Inflammatory macrophage (primary cell): ENCODE measurements at regions not wholly inside any gene's neighbourhood (a gene's known extent, or its start where the extent isn't known, plus 50 kb on each side); places are given as distances from the start of the nearest gene placed in this dataset.

Experiments
- DNase-seq, 2 donors: peaks; one replicate each; pipeline ENCODE4 v3.0.0-alpha.2; 2020 to 2022

- no peak for DNase-seq
These were observed 221.5 kb downstream of the IRF8 start for GRCh38 chr16:86120201-86121192.

GRCh38 chr16:86121374-86122010 is 222.5 kb downstream of the IRF8 start:
- DNase-seq, result no peak

GRCh38 chr16:86122681-86123342 is 223.8 kb downstream of the IRF8 start:
- DNase-seq, result no peak

- DNase-seq, result no peak
These were observed 225.4 kb downstream of the IRF8 start for GRCh38 chr16:86124321-86124720.

- DNase-seq, result no peak
These were observed 227.9 kb downstream of the IRF8 start for GRCh38 chr16:86126891-86127290.

- DNase-seq, result no peak
These were observed 228.4 kb downstream of the IRF8 start for GRCh38 chr16:86127366-86127765.

GRCh38 chr16:86128246-86128645 is 229.3 kb downstream of the IRF8 start:
- DNase-seq, result no peak

- no peak for DNase-seq
These were observed 230.6 kb downstream of the IRF8 start for GRCh38 chr16:86129541-86129940.

GRCh38 chr16:86133377-86133776 is 234.4 kb downstream of the IRF8 start:
- DNase-seq, result no peak

GRCh38 chr16:86133847-86134375 is 234.9 kb downstream of the IRF8 start:
- no peak for DNase-seq

GRCh38 chr16:86134802-86135461 is 236.0 kb downstream of the IRF8 start:
- peak; percentile 16 to 62 for DNase-seq

GRCh38 chr16:86137359-86137758 is 238.4 kb downstream of the IRF8 start:
- no peak for DNase-seq

GRCh38 chr16:86138121-86139085 is 239.4 kb downstream of the IRF8 start:
- no peak for DNase-seq

GRCh38 chr16:86142801-86143236 is 243.9 kb downstream of the IRF8 start:
- DNase-seq, result no peak

- DNase-seq, result no peak
These were observed 244.7 kb downstream of the IRF8 start for GRCh38 chr16:86143666-86144065.

- no peak for DNase-seq
These were observed 246.7 kb downstream of the IRF8 start for GRCh38 chr16:86145669-86146068.

GRCh38 chr16:86150641-86151238 is 251.8 kb downstream of the IRF8 start:
- DNase-seq, result no peak

- no peak for DNase-seq
These were observed 252.4 kb downstream of the IRF8 start for GRCh38 chr16:86151239-86151851.

- no peak for DNase-seq
These were observed 257.2 kb downstream of the IRF8 start for GRCh38 chr16:86156155-86156554.

GRCh38 chr16:86157616-86158247 is 258.8 kb downstream of the IRF8 start:
- DNase-seq, result no peak
